GM19240 (cell line): ENCODE measurements at regions not wholly inside any gene's neighbourhood (a gene's known extent, or its start where the extent isn't known, plus 50 kb on each side); places are given as distances from the start of the nearest gene placed in this dataset.
"Not testable (repeated sequence)": the region's sequence is repeated elsewhere in the genome, so short reads cannot be mapped to it uniquely, and the experiment has no call there.

Experiments used
- DNase-seq: peaks from one replicate; pipeline ENCODE4 v3.0.0; 2011; ENCODE audit warnings: low spot score; ENCODE audit not compliant: insufficient read length

DNA sequence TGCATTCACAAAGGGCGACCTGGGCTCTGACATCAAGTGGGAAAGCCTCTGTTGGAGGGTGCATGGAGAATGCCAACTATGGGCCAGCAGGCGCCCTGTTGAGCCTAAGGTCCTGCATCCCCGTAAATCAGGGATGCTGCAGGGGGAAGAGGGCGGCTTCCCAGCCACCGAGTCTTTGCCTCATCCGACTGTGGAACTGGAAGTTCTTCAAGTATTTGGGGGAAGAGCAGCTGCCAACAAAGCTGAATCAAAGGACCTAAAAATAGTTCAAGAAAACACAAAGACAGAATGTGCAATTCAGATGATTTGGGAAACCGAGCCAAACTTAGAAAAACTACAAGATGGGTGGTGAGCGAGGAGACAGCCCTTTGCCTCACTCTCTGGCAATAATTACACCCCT is 281.1 kb upstream of the MGAT5 start:
- DNase-seq: no peak

DNA sequence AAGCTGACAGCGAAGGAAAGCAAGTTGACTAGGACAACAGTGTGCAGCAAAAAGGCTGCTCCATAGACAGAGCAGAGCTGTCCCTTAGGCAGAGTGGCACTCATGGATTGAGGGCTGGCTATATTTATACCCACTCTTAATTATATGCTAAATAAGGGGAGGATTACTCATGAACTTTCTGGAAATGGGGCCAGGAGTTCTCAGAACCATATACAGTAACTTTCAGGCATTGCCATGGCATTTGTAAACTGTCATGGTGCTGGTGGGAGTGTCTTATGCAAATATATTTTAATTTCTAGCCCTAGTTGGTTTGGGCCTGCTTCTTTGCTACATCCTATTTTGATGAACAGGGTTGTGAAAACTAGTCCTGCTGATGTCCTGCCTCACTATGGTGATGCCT is 279.5 kb upstream of the MGAT5 start:
- no peak for DNase-seq

DNA sequence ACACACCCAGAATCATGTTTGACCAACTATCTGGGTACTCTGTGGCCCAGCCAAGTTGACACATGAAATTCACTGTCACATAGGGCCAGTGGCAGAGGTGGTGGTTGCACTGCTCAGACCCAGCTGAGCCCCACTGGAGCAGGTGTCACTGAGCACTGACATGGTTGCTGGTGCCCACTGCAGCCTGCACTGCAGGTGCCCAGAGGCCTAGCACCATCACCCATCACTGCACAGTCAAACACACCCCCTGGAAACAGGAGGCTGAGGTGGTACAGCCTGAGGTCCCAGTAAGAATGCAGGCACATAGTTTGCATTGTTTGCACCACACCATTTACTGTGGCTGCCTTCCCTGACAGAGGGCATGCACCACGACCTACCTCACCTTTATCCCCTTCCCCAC is 278.7 kb upstream of the MGAT5 start:
- no peak for DNase-seq

DNA sequence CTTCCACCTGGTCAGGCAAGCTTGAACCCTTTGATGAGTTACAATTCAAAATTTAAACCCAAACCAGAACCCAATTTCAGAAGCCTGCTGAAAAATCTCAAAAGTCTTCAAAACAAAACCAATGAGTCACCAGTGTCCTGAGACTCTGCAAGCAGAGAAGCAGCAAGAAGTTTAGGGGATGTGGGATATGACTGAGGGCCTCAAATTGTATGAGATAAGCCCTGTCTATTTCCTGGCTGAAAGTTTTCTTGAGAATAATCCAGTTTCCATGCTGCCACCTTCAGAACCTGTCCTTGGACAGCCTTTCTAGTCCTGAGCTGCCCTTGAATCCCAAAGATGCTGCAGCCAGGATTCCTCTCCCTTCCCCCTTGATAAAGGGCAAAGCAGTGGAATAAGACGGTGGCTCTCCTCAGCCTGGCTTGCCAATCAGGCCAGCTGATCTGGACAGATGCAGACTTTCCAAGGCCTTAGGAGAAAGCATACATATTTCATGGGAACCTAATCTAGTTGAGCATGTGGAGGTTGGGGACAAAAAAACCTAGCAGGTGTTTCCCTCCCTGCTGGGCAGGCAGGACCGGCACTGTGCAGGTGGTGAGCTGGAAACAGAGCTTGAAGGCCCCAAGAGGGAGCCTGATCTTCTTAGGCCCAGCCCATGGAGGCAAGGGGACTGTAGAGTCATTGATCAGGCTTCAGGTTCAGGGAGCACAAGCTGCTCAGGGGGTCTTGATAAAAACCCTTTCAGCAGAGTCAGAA is 278.0 kb upstream of the MGAT5 start:
- DNase-seq: no peak

DNA sequence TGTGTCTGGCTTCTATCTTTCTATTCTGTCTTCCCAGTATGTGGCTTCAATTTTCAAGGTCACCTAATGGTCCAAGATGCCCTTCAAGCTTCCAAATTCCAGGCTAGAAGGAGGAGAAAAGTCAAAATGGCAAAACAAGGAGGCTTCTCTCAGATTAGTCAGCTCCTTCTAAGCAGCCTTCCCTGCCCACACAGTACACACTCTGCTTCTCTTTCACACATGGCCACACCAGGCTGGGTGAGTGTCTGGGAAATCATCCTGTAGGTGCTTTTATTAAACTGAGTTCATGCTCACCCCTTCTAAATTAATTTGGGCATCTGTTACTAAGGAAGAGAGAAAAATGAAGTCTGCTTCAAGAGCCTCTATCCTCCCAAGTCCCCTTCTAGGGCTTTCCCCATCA is 277.2 kb upstream of the MGAT5 start:
- no peak for DNase-seq

DNA sequence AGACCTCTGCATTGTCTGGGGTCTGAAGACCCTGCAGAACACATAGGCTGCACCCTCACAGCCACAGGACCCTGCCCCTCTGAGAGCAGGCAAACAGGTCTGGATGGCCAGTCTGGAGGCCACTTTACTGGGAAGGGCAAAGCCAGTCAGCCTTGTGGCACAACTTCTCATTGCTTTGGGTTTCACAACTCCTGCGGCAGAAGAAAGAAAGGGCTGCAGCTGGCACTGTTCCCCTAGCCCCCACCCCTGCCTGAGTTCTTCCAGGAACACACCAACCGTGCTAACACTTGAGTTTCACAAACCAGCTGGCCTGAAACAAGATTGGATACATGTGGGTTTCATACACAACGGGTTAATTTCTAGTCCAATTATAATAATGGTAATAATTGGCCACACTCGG is 276.5 kb upstream of the MGAT5 start:
- no peak for DNase-seq

DNA sequence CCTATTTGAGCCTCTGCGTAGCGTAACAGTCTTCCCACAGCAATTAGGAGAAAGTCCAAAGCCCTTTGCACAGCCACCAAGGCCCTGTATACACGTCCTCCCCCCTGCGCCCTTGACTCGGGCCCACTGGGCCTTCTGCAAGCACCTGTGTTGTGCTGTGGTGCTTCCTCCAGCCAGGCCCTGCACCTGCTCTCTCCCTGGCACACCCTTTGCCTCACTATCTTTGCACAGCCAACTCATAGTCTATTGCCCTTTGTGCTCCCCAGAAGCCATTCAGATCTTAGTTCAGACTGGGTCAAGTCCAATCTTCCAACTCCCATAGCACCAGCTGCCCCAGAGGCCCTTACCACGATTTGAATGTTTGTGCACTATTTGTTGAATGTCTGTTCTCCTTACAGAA is 271.6 kb upstream of the MGAT5 start:
- no peak for DNase-seq

DNA sequence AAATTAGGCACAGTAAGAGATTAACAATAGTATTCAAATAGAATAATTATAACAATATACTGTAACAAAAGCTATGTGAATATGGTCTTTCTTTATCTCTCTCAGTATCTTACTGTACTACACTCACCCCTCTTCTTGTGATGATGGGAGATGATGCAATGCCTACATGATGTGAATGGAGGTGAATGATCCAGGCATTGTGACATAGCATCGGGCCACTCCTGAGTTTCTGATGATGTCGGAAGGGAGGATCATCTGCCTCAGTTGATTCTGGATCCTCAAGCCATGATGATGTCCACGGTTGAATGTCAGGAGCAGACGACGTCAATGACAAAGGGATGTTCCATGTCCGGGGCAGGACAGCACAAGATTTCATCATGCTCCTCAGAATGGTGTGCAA is 268.3 kb upstream of the MGAT5 start:
- DNase-seq: no peak

DNA sequence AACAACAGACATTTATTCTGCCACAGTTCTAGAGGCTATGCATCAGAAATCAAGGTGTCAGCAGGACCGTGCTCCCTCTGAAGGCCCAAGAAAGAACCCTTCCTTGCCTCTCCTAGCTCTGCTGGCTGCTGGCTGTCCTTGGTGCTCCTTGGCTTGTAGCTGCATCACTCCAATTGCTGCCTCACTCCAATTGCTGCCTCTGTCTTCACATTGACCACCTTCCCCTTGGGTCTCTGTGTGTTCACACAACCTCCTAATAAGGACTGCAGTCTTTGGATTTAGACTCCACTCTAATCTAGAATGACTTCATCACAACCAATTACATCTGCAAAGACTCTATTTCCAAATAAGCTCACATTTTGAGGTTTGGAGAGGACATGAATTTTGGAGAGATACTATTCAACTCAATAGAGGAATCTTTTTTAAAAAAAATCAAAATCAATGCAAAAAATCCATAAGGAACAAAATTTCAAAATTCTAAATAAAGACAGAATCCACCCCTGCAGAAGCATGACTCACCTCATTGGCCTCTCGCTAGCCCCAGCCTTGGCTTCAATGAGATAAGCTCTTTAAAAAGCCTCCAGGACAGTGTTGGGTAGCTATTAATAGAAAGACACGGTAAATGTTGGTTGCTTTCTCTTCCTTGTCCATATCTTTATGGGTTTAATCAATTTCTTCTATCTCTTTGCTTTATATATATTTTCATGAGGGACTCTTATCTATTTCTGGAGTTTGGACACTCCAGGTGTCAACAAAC is 267.6 kb upstream of the MGAT5 start:
- no peak for DNase-seq

DNA sequence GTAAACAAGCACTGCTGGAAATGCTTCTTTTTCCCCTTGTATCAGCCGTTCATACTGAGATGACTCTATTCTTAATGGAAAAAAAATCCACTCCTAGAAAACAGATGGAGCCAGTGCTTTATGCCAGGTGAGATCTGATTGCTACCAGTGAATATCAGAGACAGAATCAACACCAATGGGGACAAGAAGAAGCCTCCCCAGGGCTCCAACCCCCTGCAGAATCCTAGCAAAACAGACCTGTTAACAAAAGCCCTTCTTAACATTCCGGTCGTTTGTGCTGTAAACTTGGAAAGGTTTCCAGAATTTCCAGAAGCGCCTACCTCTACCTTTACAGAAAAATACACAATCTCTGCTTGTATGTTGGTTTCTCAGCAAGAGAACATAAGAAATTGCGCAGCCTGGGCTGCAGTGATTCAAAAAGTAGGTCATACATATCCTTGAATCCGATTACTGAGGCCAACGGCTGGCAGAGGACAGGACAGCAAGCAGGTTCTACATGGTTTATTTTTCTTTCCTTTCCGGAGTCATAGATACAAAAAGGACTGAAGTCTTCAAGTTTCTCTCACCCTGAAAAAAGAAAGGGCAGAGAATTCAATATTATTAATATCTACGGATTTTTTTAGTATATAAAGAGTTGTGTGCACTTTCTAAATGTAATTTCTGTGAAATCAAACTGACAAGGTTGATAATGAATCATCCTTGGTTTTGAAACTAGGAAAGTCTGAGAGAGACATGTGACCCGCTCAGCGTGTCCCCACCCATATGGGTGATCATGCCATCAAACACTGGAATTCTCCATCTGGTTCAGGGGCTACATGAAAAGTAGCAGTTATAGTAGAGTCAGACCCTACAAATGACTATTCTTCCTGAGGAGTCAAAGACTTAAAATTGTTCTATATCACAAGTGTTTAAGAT is 266.7 kb upstream of the MGAT5 start:
- DNase-seq: no peak

DNA sequence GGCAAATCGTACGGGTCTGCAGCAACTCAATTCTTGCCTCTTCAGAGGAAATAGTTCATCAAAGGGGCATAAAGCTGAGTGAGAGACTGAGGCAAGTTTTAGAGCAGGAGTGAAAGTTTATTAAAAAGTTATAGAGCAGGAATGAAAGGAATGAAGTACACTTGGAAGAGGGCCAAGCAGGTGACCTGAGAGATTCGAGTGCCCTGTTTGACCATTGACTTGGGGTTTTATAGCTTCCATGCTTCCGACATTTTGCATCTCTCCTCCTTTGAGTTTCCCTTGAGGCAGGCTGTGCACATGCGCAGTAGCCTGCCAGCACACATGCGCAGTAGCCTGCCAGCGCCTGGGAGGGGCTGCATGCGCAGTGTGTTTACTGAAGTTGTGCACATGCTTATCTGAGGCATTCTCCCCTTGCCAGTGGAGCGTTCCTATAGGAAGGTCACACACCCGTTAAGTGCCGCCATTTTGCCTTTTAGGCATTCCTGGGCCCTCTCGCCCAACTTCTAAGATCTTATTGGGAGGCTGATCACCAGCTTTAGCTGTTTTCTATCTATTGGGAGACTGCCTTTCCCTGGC is 265.5 kb upstream of the MGAT5 start:
- no peak for DNase-seq

DNA sequence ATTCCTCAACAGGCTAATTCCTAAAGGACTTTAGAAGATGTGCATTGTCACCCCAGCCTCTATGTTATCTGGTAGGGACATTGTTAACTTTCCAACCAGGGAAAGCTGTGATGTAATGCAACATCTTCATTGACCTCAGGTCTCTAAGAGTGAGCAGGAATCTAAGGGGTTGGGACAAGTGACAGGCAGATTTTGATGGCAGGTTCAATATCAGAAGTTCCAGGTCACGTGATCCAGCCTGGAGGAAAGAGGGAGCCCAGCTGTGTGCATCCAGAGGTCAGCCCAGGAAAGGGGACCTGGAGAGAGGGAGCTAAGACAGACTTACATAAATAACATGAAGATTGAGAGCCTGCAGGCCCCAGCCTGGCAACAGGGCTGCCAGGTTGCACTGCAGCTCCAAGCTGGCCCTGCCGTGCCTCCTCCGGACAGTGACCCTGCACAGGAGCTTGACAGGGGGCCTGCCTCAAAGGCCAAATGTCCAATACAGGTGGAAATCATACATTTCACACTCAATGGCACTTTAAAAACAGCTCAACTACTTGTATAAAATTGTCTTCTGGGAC is 262.2 kb upstream of the MGAT5 start:
- no peak for DNase-seq

DNA sequence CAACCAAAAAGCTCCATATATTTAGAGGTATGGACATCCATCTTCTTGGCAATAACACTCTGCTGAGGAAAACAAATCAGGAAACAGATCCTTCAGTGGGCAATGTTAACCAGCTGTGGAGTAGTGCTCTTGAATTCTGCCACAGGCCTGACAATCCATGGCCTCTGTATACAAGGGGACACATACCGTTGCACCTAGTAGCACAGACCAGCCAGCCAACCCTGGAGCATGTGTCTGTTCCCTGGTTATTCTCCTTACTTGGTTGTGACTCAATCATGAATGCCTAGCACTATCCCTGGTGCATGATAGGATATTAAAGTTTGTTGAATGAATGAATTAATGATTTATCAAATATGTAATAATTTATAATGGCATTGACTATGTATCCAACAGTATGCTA is 261.4 kb upstream of the MGAT5 start:
- DNase-seq: no peak

DNA sequence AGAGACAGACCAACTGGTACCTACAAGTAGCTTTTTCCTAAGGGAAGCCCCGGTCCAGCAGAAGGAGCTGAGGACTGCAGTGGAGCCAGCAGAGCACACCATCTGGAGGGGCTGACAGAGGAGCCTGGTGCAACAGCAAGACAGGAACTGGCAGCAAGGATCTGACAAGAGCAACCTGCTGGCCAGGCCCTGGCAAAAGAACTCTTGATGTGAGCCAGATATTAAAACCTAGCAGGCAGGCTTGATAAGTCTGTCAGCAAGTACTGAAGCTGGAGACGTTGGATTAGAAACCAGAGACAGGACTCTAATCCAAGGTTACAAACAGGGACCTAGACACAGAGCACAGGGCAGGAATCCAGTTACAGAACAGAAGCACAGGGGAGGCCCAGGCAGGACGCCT is 260.7 kb upstream of the MGAT5 start:
- DNase-seq: no peak

DNA sequence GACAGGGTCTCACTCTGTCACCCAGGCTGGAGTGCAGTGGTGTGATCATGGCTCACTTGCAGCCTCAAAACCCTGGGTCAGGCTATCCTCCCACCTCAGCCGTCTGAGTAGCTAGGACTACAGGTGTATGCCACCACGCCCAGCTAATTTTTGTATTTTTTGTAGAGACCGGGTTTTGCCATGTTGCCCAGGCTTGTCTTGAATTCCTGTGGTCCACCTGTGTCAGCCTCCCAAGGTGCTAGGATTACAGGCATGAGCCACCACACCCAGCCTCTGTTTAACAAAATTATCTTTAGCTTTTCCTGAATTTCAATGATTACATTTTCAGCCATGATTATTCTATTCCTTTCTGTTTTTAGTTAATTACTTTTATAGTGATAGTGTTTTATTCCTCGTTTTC is 255.1 kb upstream of the MGAT5 start:
- not testable (repeated sequence) for DNase-seq

DNA sequence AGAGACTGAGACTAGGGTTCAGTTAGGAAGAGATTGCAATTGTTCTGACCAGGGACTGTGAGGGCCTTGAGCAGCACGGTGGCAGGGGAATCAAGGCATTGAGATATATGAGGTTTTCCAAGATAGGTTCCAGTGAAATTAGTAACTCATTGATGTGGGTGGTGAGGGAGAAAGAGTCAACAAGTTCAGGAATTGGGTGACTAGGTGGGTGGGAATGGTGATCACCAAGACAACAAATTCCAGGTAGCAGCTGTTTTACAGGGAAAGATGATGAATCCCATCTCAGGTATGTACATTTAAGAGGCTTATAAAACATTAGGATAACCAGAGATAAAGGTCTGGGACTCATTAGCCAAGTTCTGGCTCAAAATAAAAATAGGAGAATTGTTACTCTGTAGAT is 251.5 kb upstream of the MGAT5 start:
- no peak for DNase-seq

DNA sequence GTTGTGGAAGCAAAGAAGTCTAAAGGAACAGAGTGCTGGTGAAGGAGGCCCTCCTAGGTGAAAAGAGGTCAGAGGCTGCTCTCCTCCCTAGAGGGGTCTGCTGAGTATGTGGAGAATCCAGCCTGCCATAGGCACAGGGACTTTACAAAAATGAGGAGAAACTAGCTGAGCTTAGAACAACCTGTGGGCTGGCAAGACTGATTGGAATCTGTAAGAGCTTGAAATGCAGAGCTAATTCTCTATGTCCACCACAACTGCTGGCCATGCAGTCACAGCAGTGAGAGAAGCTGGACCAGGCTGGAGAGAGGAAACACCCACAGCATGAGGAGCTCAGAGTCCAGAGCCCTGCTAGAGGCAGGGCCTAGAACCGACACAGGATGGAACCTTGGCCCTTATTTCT is 251.0 kb upstream of the MGAT5 start:
- DNase-seq: no peak

DNA sequence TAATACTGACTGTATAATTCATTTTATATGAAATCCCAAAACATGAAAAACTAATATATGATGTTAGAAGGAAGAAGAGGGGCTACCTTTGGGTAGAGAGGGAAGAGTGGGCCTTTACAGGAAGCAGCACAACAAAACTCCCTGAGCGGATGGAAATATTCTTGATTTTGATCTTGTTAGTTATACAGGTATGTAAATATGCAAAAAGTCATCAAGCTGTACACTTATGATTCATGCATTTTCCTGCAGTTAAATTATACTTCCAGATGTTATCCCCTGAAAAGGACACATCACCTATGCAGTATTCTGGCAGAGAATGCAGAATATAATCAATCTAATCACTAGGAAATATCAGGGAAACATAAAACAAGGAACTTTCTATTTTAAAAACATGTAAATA is 249.4 kb upstream of the MGAT5 start:
- no peak for DNase-seq

DNA sequence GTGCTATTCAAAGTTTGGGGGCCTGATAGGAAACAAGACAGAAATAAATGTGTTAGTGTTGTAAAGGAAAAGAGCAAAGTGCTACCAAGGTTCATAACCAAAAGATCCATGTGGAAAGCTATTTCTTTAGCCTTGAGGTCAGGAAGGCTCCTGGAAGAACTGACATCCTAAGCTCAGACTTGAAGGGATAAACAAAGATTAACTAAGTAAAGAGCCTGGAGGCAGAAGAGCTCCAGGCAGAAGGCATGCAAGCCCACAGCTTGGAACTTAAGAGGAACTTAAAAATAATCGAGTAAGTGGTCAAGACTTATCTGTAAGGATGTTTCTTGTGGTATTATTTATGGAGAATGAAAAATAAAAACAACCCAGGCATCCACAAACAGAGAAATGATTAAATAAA is 245.0 kb upstream of the MGAT5 start:
- no peak for DNase-seq

DNA sequence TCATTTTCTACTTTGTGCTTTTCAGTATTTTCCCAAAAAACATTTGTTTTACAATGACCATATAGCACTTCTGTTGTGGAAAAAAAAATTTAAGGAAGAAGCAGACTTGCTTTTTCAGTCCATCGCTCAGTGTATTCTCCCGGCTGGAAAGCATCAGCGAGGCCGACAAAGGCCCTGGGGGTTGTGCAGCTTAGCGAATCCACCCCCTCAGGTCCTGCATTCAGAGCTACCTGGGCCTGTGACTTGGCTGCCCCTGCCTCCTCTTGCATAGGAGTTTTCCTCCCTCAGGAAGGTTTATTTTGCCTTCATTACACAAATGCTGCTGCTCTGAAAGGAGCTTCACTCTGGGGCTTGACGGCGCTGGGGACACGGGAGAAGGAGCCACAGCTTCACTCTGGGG is 244.4 kb upstream of the MGAT5 start:
- DNase-seq: no peak

DNA sequence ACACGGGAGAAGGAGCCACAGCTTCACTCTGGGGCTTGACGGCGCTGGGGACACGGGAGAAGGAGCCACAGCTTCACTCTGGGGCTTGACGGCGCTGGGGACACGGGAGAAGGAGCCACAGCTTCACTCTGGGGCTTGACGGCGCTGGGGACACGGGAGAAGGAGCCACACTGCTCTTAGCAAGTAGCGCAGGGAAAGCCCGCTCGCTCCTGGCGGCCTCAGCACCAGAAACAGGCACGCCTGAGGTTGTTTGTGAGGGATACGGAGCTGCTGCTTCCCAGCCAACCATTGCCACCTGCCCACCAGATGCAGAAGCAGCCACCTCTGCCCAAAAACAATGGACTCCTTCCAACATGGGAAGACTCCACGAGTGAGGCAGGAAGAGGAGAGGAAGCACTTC is 244.0 kb upstream of the MGAT5 start:
- DNase-seq: not testable (repeated sequence)
